ENCODE measurements at regions not wholly inside any gene's neighbourhood (a gene's known extent, or its start where the extent isn't known, plus 50 kb on each side); places are given as distances from the start of the nearest gene placed in this dataset.
A peak's percentile ranks its signal among the peaks of the same experiment; 100 is the strongest.

- no peak for DNase-seq (ENCODE audit: low spot score)
These were observed 110.7 kb upstream of the ZNF507 start for GRCh38 chr19:32234663-32235217.

GRCh38 chr19:32238076-32238475 is 107.3 kb upstream of the ZNF507 start:
- no peak for DNase-seq (ENCODE audit: low spot score)

GRCh38 chr19:32240316-32240715 is 105.1 kb upstream of the ZNF507 start:
- no peak for DNase-seq (ENCODE audit: low spot score)

- peak; percentile 6 for DNase-seq (ENCODE audit: low spot score)
These were observed 104.1 kb upstream of the ZNF507 start for GRCh38 chr19:32241306-32241705.

GRCh38 chr19:32241932-32242710 is 103.3 kb upstream of the ZNF507 start:
- peak; percentile 22 for DNase-seq (ENCODE audit: low spot score)

- no peak for DNase-seq (ENCODE audit: low spot score)
These were observed 99.4 kb upstream of the ZNF507 start for GRCh38 chr19:32246006-32246405.

- DNase-seq (ENCODE audit: low spot score): no peak
These were observed 93.6 kb upstream of the ZNF507 start for GRCh38 chr19:32251634-32252332.

- DNase-seq (ENCODE audit: low spot score): no peak
These were observed 93.1 kb upstream of the ZNF507 start for GRCh38 chr19:32252333-32252669.

- peak; percentile 32 for DNase-seq (ENCODE audit: low spot score)
These were observed 91.5 kb upstream of the ZNF507 start for GRCh38 chr19:32253683-32254508.

- DNase-seq (ENCODE audit: low spot score): peak; percentile 20
These were observed 90.9 kb upstream of the ZNF507 start for GRCh38 chr19:32254509-32254890.

GRCh38 chr19:32255536-32256295 is 89.7 kb upstream of the ZNF507 start:
- peak; percentile 22 for DNase-seq (ENCODE audit: low spot score)

GRCh38 chr19:32256341-32256975 is 89.0 kb upstream of the ZNF507 start:
- peak; percentile 35 for DNase-seq (ENCODE audit: low spot score)

- DNase-seq (ENCODE audit: low spot score): peak; percentile 25
These were observed 87.9 kb upstream of the ZNF507 start for GRCh38 chr19:32257326-32258073.

GRCh38 chr19:32258167-32258566 is 87.2 kb upstream of the ZNF507 start:
- peak; percentile 12 for DNase-seq (ENCODE audit: low spot score)

- no peak for DNase-seq (ENCODE audit: low spot score)
These were observed 80.8 kb upstream of the ZNF507 start for GRCh38 chr19:32264568-32264967.

- no peak for DNase-seq (ENCODE audit: low spot score)
These were observed 79.4 kb upstream of the ZNF507 start for GRCh38 chr19:32265995-32266394.

- no peak for DNase-seq (ENCODE audit: low spot score)
These were observed 79.0 kb upstream of the ZNF507 start for GRCh38 chr19:32266460-32266859.

- DNase-seq (ENCODE audit: low spot score): no peak
These were observed 77.0 kb upstream of the ZNF507 start for GRCh38 chr19:32268381-32268780.

GRCh38 chr19:32269831-32270230 is 75.6 kb upstream of the ZNF507 start:
- no peak for DNase-seq (ENCODE audit: low spot score)

GRCh38 chr19:32273483-32273882 is 71.9 kb upstream of the ZNF507 start:
- DNase-seq (ENCODE audit: low spot score): no peak

Data from ureter (tissue), 1 donor.